GM06990 (cell line): ENCODE measurements at regions not wholly inside any gene's neighbourhood (a gene's known extent, or its start where the extent isn't known, plus 50 kb on each side); places are given as distances from the start of the nearest gene placed in this dataset.

ENCODE experiments used
- DNase-seq: peaks from one replicate; pipeline ENCODE4 v3.0.0-alpha.2; 2011; ENCODE audit not compliant: insufficient read length; ENCODE audit errors: extremely low read depth
- H3K27me3 ChIP-seq: replicated peaks from 2 replicates; pipeline ENCODE4 v1.6.0; 2011; ENCODE audit warnings: low read length; ENCODE audit not compliant: control insufficient read depth, insufficient read depth
- H3K36me3 ChIP-seq: 2 replicates; pipeline ENCODE4 v1.5.1; 2011; ENCODE audit warnings: low read length; ENCODE audit not compliant: control insufficient read depth, insufficient read depth
- H3K4me3 ChIP-seq: replicated peaks from 2 replicates; pipeline ENCODE4 v1.5.1; 2011; ENCODE audit warnings: low read depth, mild to moderate bottlenecking, control low read depth, low read length
- CTCF ChIP-seq: IDR thresholded peaks from 2 replicates; pipeline ENCODE4 v1.5.1; 2011; ENCODE audit warnings: low read length, control low read depth, mild to moderate bottlenecking, inconsistent platforms; ENCODE audit not compliant: insufficient read depth, poor library complexity, severe bottlenecking

GRCh38 chr4:111269439-111269838 is 646.6 kb upstream of the PITX2 start:
- DNase-seq = no peak
- Histone ChIP-seq H3K36me3 (no peaks in the 10 kb centered on the region), H3K27me3 (no peaks in the 10 kb centered on the region), H3K4me3 (no peak overlapping the region)
- no peak for TF ChIP-seq CTCF

- Histone ChIP-seq H3K36me3 (no peaks in the 10 kb centered on the region), H3K4me3 (no peak overlapping the region), H3K27me3 (no peaks in the 10 kb centered on the region)
- TF ChIP-seq CTCF = no peak
- DNase-seq = no peak
Observed at GRCh38 chr4:111274060-111274459, 651.2 kb upstream of the PITX2 start.

- Histone ChIP-seq H3K36me3 (no peaks in the 10 kb centered on the region), H3K27me3 (no peaks in the 10 kb centered on the region), H3K4me3 (no peak overlapping the region)
- DNase-seq = no peak
- no peak for TF ChIP-seq CTCF
Observed at GRCh38 chr4:111274486-111274885, 651.6 kb upstream of the PITX2 start.

GRCh38 chr4:111281219-111281618 is 658.3 kb upstream of the PITX2 start:
- DNase-seq = no peak
- no peaks in the 10 kb centered on the region for H3K36me3 ChIP-seq
- H3K4me3 ChIP-seq = no peak overlapping the region
- no peak for TF ChIP-seq CTCF
- no peaks in the 10 kb centered on the region for H3K27me3 ChIP-seq

- no peak for DNase-seq
- Histone ChIP-seq H3K27me3 (no peaks in the 10 kb centered on the region), H3K36me3 (no peaks in the 10 kb centered on the region), H3K4me3 (no peak overlapping the region)
- no peak for TF ChIP-seq CTCF
Observed at GRCh38 chr4:111282035-111282434, 659.2 kb upstream of the PITX2 start.

GRCh38 chr4:111283066-111283677 is 660.3 kb upstream of the PITX2 start:
- peak; percentile 7 for DNase-seq
- peak; percentile 95 for TF ChIP-seq CTCF

More at GRCh38 chr4:111283066-111283677, 660.3 kb upstream of the PITX2 start:
- Histone ChIP-seq H3K36me3 (no peaks in the 10 kb centered on the region), H3K4me3 (no peak overlapping the region), H3K27me3 (no peaks in the 10 kb centered on the region)
